K562 (cell line): ENCODE measurements at regions not wholly inside any gene's neighbourhood (a gene's known extent, or its start where the extent isn't known, plus 50 kb on each side); places are given as distances from the start of the nearest gene placed in this dataset.

Experiments
- ATAC-seq: fragments of 200-7000 bp; cut with Tn5 transposase; 3 replicates; pipeline ENCODE4 v1.9.1; 2020; ENCODE audit warnings: moderate library complexity
- BruUV-seq: library from RNA; stranded (reverse); fragments of 400-500 nt; replicated peaks from 2 replicates; lab custom pipeline; 2021; lab: Mats Ljungman, UMichigan
- CTCF ChIA-PET: fragments of 300-600 bp; formaldehyde crosslinking; extraction: SDS; loops from one replicate; lab custom pipeline; 2021; ENCODE audit warnings: low intra/inter-chr PET ratio; lab: Yijun Ruan, JAX
- POLR2A ChIA-PET: fragments of 300-600, 350-650 bp; sonication (Branson Sonifier 250); formaldehyde crosslinking; extraction: SDS; loops from one replicate; lab custom pipeline; 2021; ENCODE audit warnings: antibody characterized with exemption, inconsistent platforms; lab: Yijun Ruan, JAX
- DNase-seq, 4 experiments: peaks; one replicate each; pipeline versions ENCODE4 v3.0.0 to v3.0.0-alpha.2; 2011 to 2018; ENCODE audit warnings: low spot score in 3 of 4, mixed read lengths in 3 of 4; ENCODE audit errors: extremely low read depth in 1 of 4
- FAIRE-seq: peaks from 2 replicates; lab custom pipeline; 2011; peaks lifted over from hg19 to GRCh38; lab: Jason Lieb, UNC
- H2AFZ ChIP-seq: 2 replicates; pipeline ENCODE4 v1.6.0; 2011; ENCODE audit warnings: low read depth, low read length, control low read depth, inconsistent platforms
- H3K27ac ChIP-seq: fragments of 200-600 bp; 3 replicates; pipeline ENCODE4 v1.8.0; 2011; ENCODE audit warnings: low read depth, mild to moderate bottlenecking, control low read depth, inconsistent platforms, low read length, moderate library complexity, mixed read lengths; ENCODE audit errors: extremely low read depth
- H3K27me3 ChIP-seq, 2 experiments: fragments of 300-600 bp in 1 of 2; 2 replicates in 1 of 2; 3 replicates in 1 of 2; pipeline versions ENCODE4 v1.6.0 to v1.8.0; 2011; ENCODE audit warnings: inconsistent platforms in 2 of 2, low read length in 2 of 2, mild to moderate bottlenecking in 1 of 2, mixed read lengths in 1 of 2, moderate library complexity in 1 of 2; ENCODE audit not compliant: control insufficient read depth in 2 of 2, insufficient read depth in 2 of 2
- H3K36me3 ChIP-seq: fragments of 300-600 bp; 3 replicates; pipeline ENCODE4 v1.8.0; 2011; ENCODE audit warnings: mild to moderate bottlenecking, low read length, inconsistent platforms; ENCODE audit not compliant: control insufficient read depth, insufficient read depth
- H3K4me1 ChIP-seq, 2 experiments: fragments of 200-600 bp in 1 of 2; replicated peaks in 1 of 2; 2 replicates in 1 of 2; 3 replicates in 1 of 2; pipeline versions ENCODE4 v1.5.1 to v1.8.0; 2011; ENCODE audit warnings: inconsistent platforms in 2 of 2, low read length in 2 of 2, mild to moderate bottlenecking in 1 of 2, mixed read lengths in 1 of 2, moderate library complexity in 1 of 2; ENCODE audit not compliant: control insufficient read depth in 2 of 2, insufficient read depth in 2 of 2
- H3K4me2 ChIP-seq: 2 replicates; pipeline ENCODE4 v1.6.1; 2011; ENCODE audit warnings: low read length, control low read depth, inconsistent platforms, mixed read lengths; ENCODE audit not compliant: insufficient read depth
- H3K4me3 ChIP-seq: fragments of 200-600 bp; sonication (generic), shearing (Covaris generic); 2 replicates; pipeline ENCODE4 v1.5.1; 2016; ENCODE audit warnings: control low read depth, inconsistent platforms
- H3K79me2 ChIP-seq: fragments of 200-600 bp; 3 replicates; pipeline ENCODE4 v1.8.0; 2011; ENCODE audit warnings: low read length, inconsistent platforms; ENCODE audit not compliant: control insufficient read depth, insufficient read depth
- H3K9ac ChIP-seq, 2 experiments: 2 replicates each; pipeline versions ENCODE4 v1.6.0 to v1.6.1; 2011; ENCODE audit warnings: low read depth in 2 of 2, low read length in 2 of 2, control low read depth in 1 of 2, inconsistent platforms in 1 of 2, mild to moderate bottlenecking in 1 of 2, mixed read lengths in 1 of 2; ENCODE audit not compliant: insufficient read depth in 1 of 2
- H3K9me1 ChIP-seq: one replicate; pipeline ENCODE4 v1.6.0; 2011; ENCODE audit warnings: inconsistent platforms, mild to moderate bottlenecking, low read length, moderate library complexity; ENCODE audit not compliant: control insufficient read depth, insufficient read depth
- H3K9me3 ChIP-seq: replicated peaks from 2 replicates; pipeline ENCODE4 v1.5.1; 2011; ENCODE audit warnings: low read depth, low read length, inconsistent platforms; ENCODE audit not compliant: control insufficient read depth, insufficient read depth
- H4K20me1 ChIP-seq: replicated peaks from 2 replicates; pipeline ENCODE4 v1.6.1; 2011; ENCODE audit warnings: low read length, inconsistent platforms, mixed read lengths; ENCODE audit not compliant: control insufficient read depth, insufficient read depth
- AFF1 ChIP-seq, 2 experiments: fragments of 450-650 bp; IDR thresholded peaks; 2 replicates each; pipeline ENCODE4 v1.6.1; 2018; ENCODE audit warnings: mild to moderate bottlenecking in 2 of 2, low read depth in 1 of 2; ENCODE audit not compliant: partially characterized antibody in 2 of 2
- CBFA2T2 ChIP-seq: fragments of 450-650 bp; conservative IDR thresholded peaks from 2 replicates; pipeline ENCODE4 v1.6.1; 2017; ENCODE audit warnings: mild to moderate bottlenecking
- ELF2 ChIP-seq: fragments of 250-450 bp; sonication (Bioruptor Pico); IDR thresholded peaks from 2 replicates; pipeline ENCODE4 v1.5.0; 2021; ENCODE audit warnings: mild to moderate bottlenecking
- EP400 ChIP-seq: fragments of 450-650 bp; IDR thresholded peaks from 2 replicates; pipeline ENCODE4 v1.6.1; 2017; ENCODE audit warnings: antibody characterized with exemption, mild to moderate bottlenecking, moderate library complexity
- ILF3 ChIP-seq: fragments of 450-650 bp; IDR thresholded peaks from 2 replicates; pipeline ENCODE4 v1.6.1; 2018; ENCODE audit warnings: antibody characterized with exemption, mild to moderate bottlenecking, moderate library complexity, borderline replicate concordance
- RAD21 ChIP-seq, 2 experiments: fragments of 250-450 bp in 1 of 2; fragments of 450-650 bp in 1 of 2; sonication (Bioruptor Pico) in 1 of 2; formaldehyde crosslinking in 1 of 2; IDR thresholded peaks in 1 of 2; conservative IDR thresholded peaks in 1 of 2; 2 replicates each; pipeline versions ENCODE4 v1.4.0 to v1.8.0; 2020 to 2022; ENCODE audit warnings: mild to moderate bottlenecking in 2 of 2, moderate library complexity in 1 of 2
- STAT6 ChIP-seq: sonication (generic); formaldehyde crosslinking; IDR thresholded peaks from 2 replicates; pipeline ENCODE4 v1.8.1; 2023; ENCODE audit warnings: mild to moderate bottlenecking, missing genetic modification reagents
- WGBS: fragments of 100-300 bp; shearing (Covaris generic); methylation state at CpG from one replicate; pipeline ENCODE4 v1.1.6; 2016; ENCODE audit warnings: low coverage, mixed read lengths; ENCODE audit not compliant: insufficient coverage; ENCODE audit errors: missing lambda C conversion rate; 5-methylcytosine and 5-hydroxymethylcytosine counted together
- in situ Hi-C: fragments of 300-500 bp; cut with MboI; formaldehyde crosslinking; loops from 4 replicates; pipeline ENCODE4 v1.15.0; 2018; ENCODE audit warnings: inconsistent platforms, mixed read lengths
- intact Hi-C: fragments of 100-400 bp; cut with micrococcal nuclease; formaldehyde crosslinking; loops from 2 replicates; pipeline ENCODE4 v1.14.2; 2022
- TF ChIP-seq, protein P1 (sequence below): sonication (generic); formaldehyde crosslinking; IDR thresholded peaks from 2 replicates; pipeline ENCODE4 v1.8.1; 2023; ENCODE audit warnings: mild to moderate bottlenecking, missing genetic modification reagents
- TF ChIP-seq, protein P2 (sequence below): sonication (generic); formaldehyde crosslinking; IDR thresholded peaks from 2 replicates; pipeline ENCODE4 v1.8.1; 2023; ENCODE audit warnings: mild to moderate bottlenecking, missing genetic modification reagents
- TF ChIP-seq, protein P3 (sequence below): fragments of 250-450 bp; sonication (Bioruptor Pico); IDR thresholded peaks from 2 replicates; pipeline ENCODE4 v1.5.0; 2021

GRCh38 chr3:72055436-72055835, 270.5 kb upstream of the PROK2 start (continued):
- TF ChIP-seq AFF1 (IDR thresholded peaks at IDR 0.05; ENCODE audit: low read depth in 1 of 2, partially characterized antibody in 2 of 2) (no peak), CBFA2T2 (no peak)

DNA sequence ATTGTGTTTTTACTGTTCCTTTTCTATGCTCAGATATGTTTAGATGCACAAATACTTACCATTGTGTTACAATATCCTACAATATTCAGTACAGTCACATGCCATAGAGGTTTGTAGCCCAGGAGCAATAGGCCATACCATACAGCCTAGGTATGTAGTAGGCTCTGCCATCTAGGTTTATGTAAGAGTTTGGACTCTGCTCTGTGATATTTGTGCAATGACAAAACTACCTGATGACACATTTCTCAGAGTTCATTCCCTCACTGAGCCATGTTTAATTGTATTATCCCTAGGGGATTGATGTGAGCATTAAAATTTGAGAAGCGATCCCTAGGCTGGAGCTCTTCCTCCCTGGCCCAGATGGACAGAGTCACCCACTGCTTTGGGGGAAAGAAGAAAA, 270.0 kb upstream of the PROK2 start:
- no peaks in the 10 kb centered on the region for H4K20me1 ChIP-seq
- ATAC-seq, result no peak
- 100% methylated on average over 1 of the region's 1 CpG for WGBS
- no peaks in the 10 kb centered on the region for H3K36me3 ChIP-seq
- no peak for FAIRE-seq
- ChIA-PET POLR2A (no interaction called here), CTCF (no interaction called here)
- H3K9me3 ChIP-seq, result no peaks in the 10 kb centered on the region
- peaks cover 0 to 4% of the 10 kb centered on the region in 2 experiments; a peak in 2 of 5 replicates for H3K4me1 ChIP-seq
- intact Hi-C loops (no loop called here), in situ Hi-C loops (no loop called here)
- no peak overlapping the region for H3K4me3 ChIP-seq
- no peak overlapping the region for H3K27ac ChIP-seq
- no peak overlapping the region for H3K9ac ChIP-seq
- H3K9me1 ChIP-seq, result no peaks in the 10 kb centered on the region
- H3K4me2 ChIP-seq, result no peak overlapping the region
- H2AFZ ChIP-seq, result no peak overlapping the region
- no peaks in the 10 kb centered on the region for H3K27me3 ChIP-seq
- no peaks in the 10 kb centered on the region for H3K79me2 ChIP-seq
- DNase-seq, result no peak
- BruUV-seq, result no TSS peak
- no peak for TF ChIP-seq RAD21 (CRISPR knock-in tag; conservative IDR thresholded peaks at IDR 0.05 in 1 of 2, IDR thresholded peaks at IDR 0.05 in 1 of 2)
- no peak for TF ChIP-seq ILF3
- no peak for TF ChIP-seq ELF2 (CRISPR knock-in tag)
- TF ChIP-seq STAT6 (CRISPR knock-in tag), result no peak
- TF ChIP-seq, protein P1, sequence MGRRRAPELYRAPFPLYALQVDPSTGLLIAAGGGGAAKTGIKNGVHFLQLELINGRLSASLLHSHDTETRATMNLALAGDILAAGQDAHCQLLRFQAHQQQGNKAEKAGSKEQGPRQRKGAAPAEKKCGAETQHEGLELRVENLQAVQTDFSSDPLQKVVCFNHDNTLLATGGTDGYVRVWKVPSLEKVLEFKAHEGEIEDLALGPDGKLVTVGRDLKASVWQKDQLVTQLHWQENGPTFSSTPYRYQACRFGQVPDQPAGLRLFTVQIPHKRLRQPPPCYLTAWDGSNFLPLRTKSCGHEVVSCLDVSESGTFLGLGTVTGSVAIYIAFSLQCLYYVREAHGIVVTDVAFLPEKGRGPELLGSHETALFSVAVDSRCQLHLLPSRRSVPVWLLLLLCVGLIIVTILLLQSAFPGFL (CRISPR knock-in tag), result no peak
- TF ChIP-seq, protein P2, sequence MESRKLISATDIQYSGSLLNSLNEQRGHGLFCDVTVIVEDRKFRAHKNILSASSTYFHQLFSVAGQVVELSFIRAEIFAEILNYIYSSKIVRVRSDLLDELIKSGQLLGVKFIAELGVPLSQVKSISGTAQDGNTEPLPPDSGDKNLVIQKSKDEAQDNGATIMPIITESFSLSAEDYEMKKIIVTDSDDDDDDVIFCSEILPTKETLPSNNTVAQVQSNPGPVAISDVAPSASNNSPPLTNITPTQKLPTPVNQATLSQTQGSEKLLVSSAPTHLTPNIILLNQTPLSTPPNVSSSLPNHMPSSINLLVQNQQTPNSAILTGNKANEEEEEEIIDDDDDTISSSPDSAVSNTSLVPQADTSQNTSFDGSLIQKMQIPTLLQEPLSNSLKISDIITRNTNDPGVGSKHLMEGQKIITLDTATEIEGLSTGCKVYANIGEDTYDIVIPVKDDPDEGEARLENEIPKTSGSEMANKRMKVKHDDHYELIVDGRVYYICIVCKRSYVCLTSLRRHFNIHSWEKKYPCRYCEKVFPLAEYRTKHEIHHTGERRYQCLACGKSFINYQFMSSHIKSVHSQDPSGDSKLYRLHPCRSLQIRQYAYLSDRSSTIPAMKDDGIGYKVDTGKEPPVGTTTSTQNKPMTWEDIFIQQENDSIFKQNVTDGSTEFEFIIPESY, result no peak
- TF ChIP-seq, protein P3, sequence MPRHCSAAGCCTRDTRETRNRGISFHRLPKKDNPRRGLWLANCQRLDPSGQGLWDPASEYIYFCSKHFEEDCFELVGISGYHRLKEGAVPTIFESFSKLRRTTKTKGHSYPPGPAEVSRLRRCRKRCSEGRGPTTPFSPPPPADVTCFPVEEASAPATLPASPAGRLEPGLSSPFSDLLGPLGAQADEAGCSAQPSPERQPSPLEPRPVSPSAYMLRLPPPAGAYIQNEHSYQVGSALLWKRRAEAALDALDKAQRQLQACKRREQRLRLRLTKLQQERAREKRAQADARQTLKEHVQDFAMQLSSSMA (CRISPR knock-in tag), result no peak
- TF ChIP-seq EP400, result no peak
